Kidney glomerular epithelial cell (primary cell): ENCODE measurements at regions not wholly inside any gene's neighbourhood (a gene's known extent, or its start where the extent isn't known, plus 50 kb on each side); places are given as distances from the start of the nearest gene placed in this dataset.
"Not testable (repeated sequence)": the region's sequence is repeated elsewhere in the genome, so short reads cannot be mapped to it uniquely, and the experiment has no call there.

Source experiments
- DNase-seq: peaks from one replicate; lab custom pipeline; 2025; lab: John Stamatoyannopoulos, UW

DNA sequence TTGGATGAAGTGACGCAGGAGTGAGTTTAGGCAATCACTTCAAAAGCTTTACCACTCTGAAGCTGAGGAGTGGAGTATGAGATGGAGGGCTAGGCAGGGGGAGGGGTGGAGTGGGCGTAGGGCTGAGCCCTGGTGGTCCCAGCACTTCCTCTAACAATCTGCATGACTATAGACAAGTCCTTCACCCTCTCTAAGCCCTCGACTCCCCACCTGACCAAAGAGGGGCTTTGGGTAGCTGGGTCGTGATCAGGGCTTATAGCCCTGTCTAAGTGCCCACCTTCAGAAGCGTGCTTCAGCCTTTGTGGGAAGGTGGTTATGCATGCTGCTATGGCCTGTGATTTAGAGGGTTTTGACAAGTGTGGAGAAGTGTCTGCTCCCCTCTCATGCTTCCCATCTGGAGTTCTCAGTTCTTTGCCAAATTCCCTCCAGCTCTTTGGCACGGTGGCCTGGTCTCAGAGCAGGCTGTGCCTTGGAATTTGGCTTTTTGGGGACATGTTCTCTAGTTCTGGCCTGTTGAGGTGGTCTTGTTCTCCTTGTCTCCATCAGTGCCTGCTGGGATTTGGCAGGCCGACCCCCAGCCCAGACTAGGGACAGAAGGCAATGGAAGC lies 53.0 kb downstream of the ACTBL2 start:
- no peak for DNase-seq

DNA sequence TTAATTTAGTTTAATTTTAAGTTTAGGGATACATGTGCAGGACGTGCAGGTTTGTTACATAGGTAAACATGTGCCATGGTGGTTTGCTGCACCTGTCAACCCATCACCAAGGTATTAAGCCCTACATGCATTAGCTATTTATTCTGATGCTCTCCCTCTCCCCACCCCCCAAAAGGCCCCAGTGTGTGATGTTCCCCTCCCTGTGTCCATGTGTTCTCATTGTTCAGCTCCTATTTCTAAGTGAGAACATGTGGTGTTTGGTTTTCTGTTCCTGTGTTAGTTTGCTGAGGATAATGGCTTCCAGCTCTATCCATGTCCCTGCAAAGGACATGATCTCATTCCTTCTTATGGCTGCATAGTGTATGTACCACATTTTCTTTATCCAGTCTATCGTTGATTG lies 53.6 kb downstream of the ACTBL2 start:
- DNase-seq, result not testable (repeated sequence)

DNA sequence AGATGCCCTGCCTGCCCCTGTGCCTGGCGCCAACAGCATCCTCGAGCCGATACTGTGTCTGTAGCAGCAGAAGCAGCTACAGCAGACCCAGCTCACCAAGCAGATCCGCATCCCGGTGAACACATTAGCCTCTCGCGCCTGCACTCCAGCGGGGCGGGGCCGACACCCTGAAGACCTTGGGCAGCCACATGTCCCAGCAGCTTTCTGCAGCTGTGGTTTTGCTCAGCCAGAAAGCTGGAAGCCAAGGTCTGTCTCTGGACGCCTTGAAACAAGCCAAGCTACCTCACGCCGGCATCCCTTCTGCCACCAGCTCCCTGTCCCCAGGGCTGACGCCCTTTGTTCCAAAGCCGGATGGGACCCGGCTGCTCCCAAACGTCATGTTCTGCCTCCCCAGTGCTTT lies 59.6 kb downstream of the ACTBL2 start:
- no peak for DNase-seq

DNA sequence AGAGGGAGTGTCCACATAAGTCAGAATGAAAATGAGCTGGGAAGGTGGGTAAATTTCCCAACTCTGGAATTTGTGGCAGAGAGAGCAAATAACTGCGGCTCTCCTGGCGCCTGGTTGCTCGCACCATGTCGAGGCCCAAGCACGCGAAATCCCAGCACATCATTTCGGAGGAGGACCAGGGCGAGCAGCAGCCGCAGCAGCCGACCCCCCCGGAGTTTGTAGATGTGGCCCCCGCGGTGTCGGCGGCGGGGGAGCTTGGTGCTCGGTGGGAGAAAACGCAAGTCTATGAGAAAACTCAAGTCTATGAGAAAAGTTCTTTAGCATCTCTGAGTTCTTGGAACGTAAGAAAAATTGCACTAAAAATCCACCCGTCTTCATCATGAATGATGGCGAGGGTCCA lies 60.3 kb downstream of the ACTBL2 start:
- DNase-seq, result no peak

DNA sequence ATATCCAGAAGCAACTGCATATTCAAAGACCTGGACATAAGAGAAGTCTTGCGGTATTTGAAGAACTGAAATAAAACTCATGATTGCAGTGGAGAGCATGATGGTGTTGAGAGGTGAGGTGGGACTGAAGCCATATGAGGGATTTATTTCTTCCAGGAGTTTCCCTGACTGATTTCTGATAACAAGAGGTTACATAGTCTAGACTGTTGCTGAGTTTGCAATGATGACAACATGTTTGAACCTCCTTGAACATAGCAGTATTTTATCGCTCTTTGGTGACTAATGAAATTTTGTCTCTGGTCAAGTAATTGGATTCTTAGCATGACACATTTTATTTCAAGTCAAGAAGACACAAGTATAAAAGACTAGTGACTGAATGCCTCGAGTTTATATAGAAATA lies 61.8 kb downstream of the ACTBL2 start:
- no peak for DNase-seq

DNA sequence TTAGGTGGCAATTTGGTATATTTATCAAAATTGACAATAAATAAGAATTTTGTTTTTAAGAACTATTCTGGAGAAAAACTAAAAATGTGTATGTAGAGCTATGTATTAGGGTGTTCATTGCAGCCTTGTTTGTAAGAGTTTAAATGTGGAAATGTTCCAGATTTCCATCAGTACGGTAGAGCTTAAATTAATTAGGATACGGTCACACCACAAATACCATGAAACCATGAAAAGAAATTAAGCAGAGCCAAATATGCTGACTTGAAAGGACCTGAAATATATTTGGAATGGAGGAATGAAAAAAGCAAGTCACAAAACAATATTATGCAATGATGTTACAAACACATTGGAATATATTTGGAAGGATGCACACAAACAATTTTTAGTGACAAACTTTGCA lies 64.6 kb downstream of the ACTBL2 start:
- DNase-seq, result no peak

DNA sequence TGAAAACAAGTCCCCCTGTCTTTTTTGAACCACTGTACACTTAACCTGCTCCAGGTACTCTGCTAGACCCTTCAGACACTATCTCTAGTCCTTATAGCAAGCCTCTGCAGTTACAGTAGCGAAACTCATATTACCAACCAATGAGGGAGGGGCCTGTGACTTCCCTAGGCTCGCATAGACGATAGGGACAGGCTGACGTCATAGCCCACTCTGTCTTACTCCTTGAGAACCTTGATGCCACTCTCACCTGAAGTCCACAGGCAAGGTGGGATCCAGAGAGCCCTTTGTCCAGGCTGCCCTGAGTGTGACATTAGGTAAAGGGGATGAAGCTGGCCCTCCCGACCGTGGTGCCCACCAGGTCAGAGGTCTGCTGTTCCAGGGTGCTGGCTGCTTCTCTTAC lies 65.3 kb downstream of the ACTBL2 start:
- no peak for DNase-seq

DNA sequence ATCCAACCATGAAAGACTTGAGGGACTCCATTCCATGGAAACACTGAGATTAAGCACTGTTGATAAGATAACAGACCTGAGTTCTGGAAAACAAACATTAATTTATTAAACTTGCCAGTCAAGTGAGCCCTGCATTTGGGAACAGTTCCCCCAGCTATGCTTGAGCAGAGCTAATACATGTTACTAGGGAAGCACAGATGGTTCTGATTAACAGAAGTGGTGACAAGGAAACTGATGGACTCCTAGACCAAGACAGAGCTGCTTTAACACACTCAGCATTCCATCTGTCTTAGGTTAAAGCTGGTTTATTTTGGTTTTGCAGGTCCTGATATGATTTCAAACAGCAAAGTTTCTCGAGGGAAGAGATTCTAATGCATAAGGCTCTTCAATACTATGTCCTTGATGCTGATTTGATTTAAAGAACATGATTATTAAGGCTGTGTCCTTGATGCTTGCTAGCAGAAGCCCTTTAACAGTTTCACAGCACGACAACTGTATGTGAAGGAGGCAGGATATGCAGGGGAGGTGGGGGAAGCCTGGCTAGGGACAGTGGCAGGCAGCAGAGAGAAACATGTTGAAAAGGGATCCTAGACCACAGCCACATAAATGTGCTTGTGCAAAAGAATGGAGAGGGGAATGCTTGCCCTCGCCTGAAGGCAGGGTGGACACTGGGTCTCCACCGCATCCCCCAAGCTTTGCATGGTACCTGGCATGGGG lies 66.2 kb downstream of the ACTBL2 start:
- no peak for DNase-seq

DNA sequence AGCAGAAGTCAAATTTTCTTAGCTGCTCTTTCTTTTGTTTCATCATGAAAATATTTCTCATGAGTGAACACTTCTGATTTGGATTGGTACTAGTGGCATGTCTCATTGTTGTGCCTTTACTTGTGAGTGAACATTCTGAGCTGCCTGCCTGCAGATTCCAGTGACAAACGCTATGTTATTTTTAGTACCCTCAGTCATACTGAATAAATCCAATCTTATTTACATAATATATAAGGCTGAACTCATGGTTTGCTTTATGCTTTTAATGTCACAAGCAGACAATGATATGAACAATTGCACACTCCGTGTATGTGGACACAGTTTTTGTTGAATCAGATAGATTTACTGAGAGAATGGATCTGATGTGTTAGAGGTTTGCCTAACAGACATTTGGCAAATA lies 67.8 kb downstream of the ACTBL2 start:
- no peak for DNase-seq

DNA sequence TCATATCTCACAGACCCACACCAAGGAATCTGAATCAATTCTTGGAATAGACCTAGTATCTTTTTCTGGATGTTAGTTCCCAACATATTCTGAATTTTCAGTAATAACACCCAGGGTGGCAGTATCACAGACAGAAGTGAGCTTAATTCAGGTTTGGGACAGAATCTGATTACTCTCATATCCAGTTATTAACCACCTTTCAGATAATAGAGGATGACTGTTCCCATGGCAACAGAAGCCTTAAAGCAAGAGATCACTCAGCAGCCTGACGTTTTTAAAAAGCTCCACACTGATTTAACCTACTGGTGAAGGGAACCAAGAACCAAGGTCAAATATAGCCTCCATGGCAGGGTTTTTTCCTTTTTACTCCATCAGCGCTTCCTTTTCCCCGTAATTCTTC lies 68.4 kb downstream of the ACTBL2 start:
- no peak for DNase-seq

DNA sequence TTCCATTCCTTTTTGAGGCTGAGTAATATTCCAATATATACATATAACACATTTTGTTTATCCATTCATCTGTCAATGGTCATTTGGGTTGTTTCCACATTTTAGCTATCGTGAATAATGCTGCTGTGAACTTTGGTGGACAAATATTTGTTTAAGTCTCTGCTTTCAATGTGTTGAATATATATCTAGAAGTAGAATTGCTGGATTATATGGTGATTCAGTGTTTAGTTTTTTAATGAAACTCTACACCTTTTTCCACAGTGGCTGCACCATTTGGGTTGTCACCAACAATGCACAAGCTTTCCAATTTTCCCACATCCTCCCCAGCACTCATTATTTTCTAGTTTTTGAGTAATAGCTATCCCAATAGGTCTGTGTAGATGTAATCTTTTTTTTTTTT lies 69.5 kb downstream of the ACTBL2 start:
- no peak for DNase-seq

DNA sequence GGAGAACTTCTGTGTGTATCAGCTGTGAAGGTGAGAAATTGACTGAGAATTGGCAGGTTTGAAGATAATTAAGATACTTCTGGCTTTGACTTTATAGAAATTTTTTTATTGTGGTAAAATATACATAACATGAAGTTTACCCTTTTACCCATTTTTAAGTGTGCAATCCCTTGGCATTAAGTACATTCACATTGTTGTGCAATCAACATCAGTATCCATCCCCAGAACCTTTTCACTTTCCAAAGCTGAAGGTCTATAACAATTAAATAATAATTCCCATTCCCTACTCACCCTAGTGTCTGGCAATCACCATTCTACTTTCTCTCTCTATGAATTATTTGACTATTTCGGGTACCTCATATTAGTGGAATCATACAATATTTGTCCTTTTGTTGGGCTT lies 69.9 kb downstream of the ACTBL2 start:
- DNase-seq, result no peak

DNA sequence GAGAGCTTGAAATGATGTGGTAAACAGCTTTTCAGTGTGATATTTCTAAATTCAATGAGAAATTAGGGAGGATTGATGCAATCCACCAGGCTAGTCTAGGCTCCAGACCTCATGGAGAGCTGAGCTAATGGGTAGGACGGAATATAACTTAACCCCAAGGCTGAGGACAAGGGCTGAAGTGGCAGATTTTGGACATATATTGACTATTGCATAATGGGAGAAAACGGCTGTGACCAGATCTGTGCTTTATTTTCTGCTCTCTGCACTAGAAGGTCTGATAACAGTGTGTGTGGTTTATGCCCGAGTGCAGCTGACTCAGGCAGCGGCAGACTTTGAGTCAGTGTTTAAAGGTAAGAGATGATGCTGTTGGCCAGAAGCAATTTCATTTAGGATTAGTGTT lies 70.6 kb downstream of the ACTBL2 start:
- peak; percentile 70 for DNase-seq

DNA sequence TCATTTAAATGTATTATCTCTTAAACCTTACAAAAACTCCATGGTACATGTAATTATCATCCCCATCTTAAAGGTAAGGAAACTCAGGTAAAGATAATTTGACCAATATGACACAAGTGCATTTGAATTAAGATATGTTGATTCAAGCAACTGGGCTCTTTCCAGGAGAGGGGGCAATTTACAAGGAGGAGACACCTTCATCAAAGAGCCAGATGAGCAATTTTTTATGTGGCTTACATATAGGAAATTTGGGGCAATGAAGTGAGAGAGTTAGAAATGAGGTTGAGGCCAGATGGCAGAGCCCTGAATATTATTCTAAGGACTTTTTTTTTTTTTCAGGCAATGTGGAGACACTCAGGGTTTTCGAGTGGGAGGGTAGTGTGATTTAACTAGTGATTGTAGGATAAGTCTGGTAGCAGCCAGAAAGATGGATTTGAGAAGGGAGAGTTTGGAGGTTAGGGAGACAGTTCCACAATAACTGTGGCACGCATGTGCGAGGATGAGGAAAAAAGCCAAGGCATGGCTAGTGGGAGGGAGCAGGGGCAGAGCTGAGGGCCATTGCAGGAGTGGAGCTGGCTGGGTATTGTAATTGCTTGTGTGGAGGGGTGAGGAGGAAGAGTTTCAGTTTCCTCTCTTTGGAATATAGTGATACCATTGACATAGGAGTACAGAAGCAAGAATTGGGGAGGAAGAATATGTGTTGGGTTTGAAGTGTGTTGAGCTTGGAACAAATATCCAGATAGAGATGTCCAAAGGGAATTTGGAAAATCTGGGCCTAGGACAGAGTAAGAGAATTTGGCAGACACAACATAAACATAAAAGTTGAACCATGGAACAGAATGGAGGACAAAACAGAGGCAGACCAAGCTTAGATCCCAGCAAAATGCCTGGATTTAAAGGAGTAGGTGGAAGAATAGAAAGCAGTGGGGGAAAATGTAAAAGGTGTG lies 72.0 kb downstream of the ACTBL2 start:
- peak; percentile 1 for DNase-seq

DNA sequence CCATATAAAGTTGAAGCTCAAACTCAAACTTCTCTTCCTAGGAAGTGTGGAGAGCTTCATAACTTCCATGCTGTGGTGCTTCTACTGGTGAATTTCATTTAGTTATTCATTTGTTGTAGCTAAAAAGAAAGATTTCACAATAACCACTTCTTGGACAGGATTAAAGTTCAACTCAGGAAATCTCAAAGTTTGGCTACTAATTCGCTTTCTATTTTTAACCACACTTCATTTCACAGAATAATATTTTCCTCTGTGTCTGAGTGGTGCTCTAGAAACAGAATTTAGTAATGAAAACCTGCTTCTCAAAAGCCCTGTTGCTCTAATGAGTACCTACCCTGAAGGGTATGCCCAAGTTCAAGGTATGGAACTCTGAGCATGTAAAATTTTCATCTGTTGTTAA lies 73.9 kb downstream of the ACTBL2 start:
- DNase-seq, result peak; percentile 1

DNA sequence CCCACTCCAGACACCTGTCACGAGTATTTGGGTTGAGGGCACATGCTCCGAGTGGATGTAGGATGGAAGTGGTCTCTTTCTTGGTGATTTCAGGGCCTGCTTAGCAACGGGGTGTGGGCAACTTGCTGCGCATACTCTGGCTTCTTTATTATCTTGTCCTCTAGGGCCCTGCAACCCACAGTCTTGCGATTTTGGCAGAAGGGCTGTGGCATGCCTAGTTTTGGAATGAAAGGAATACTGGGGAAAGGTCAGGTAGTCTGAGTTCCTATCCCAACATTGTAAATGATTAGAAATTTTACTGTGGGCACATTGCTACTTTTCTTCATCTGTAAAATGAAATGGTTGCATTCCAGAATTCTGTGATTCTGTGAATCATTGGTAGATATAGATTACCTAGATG lies 74.3 kb downstream of the ACTBL2 start:
- DNase-seq, result no peak

DNA sequence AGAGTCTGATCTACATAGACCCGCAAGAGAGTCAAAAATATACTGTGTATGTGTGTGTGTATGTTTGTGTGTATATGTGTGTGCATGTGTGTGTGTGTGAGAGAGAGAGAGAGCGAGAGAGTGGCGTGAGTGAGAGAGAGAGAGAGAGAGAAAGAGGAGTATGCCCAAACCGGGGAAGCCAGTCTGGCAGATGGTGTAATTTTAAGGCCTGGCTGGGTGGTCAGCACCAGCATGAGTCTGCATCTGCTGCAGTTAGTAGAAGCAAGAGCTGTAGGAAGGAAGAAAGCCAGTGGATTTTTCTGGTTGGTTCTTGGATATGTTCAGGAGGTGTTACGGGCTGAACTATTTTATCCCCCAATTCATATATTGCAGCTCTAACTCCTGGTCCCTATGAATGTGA lies 75.2 kb downstream of the ACTBL2 start:
- DNase-seq, result no peak

DNA sequence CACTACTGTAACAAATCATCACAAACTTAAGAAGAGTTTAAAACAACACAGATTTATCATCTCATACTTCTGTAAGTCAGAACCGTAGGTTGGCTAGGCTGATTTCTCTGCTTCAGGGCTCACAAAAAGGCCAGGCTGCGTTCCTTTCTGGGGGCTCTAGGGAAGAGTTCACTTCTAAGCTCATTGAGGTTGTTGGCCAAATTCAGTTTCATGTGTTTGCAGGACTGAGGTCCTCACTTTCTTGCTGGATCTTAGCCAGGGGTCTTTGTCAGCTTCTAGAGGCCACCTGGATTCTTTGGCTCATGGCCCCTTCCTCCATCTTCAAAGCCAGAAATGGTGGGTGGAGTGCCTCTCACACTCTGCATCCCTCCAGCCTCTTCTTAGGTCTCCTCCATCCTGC lies 76.0 kb downstream of the ACTBL2 start:
- no peak for DNase-seq

DNA sequence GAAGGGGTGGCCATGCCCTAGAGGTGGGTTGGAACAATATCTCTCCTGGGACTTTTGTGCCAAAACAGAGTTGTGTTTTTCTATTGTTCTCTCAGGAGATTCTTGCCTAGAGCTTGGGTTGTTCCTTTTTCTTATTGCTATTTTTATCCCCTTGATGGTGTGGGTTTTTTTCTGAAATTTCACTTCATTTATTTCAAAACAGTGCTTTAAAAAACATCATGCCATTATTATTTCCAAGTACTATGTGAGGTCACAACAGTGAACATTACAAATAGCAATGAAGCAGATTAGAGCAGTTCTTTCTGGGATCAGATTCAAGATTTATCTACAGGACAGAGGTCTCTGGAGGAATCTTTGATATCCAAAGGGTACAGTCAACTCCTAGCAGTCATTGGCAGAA lies 76.6 kb downstream of the ACTBL2 start:
- DNase-seq, result no peak

DNA sequence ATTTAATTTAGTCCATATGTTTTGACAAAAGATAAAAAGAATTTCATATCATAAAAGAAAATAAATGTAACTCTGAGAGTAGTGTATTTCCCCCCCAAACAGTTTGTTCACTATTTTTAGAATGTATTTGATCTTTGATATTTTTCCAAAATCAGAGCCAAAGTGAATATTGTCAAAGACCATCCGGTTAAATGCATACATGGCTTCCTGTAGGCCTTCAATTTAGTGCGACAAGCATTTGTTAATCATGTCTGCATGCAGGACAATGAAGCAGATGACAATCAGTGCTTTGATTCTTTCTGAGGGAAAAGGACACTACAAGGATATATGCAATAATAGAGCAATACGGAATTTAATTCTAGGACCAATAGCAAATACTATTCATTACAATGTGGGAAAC lies 79.8 kb downstream of the ACTBL2 start:
- no peak for DNase-seq

DNA sequence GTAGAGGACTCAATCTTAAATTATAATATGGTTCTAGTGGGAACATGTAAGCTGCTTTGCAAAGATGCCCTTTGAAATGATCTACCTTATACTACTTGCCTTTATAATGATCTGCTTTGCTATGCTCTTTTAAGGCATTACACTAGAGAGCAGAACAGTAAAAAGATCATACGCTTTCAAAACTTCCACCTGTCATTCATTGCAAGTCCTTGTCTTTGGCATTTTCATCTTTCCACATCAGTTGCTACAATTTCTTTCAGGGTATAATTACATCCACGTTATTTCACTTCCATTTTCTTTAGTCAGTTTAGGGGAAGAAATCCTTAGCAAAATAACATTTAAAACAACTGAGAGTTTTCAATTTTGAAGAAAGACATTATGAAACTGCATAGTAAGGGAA lies 80.3 kb downstream of the ACTBL2 start:
- DNase-seq, result no peak

DNA sequence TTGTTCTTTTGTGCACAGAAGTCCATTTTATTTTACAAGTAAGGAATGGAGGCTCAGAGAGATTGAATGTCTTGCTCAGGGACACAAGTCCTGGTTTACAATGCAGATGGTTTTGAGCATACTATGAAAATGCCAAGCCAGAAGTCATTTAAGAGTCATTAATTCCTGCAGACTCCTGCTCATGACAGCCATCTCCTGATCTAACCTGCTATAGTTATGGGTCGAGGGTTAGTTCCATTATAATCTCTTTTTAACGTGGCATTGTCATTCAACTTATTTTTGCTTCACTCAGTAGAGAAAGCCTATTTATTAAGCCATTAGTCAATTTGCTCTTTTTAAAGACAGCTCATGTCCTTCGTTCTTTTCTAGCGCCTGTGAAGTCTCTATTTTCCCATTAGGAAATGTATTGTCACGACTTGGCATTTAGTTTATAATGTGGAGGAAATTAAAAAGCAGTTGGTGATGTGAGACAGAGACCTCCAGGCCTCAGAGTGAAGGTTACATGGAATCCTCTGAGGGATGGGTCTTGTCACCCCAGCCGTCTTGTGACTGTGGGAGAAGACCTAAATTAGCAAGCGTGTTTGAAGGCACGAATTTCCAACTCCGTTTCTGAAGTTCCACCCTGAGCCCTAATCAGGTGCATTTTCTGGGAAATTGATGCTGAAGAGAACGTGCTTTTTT lies 84.1 kb downstream of the ACTBL2 start:
- DNase-seq, result no peak

DNA sequence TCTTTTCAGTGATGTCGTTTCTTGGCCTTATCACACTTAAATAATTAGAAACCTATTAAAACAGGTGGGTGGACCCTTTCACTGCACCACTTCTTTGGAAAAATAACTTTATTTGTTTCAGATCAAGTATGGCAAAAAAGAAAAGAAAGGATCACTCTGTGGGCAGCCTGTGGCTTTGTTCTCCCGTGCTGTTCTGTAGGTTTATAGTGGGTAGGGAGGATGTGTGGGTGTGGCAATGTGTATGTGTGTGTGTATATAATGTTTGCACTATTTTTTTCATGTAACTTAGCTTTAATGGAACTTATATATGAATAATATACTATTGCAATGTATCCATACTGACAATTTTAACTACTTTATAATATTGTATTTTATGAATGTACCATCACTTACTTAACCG lies 85.9 kb downstream of the ACTBL2 start:
- no peak for DNase-seq
